GM20431 (cell line): ENCODE measurements at regions not wholly inside any gene's neighbourhood (a gene's known extent, or its start where the extent isn't known, plus 50 kb on each side); places are given as distances from the start of the nearest gene placed in this dataset.

Experiments
- in situ Hi-C: fragments of 300-500 bp; cut with MseI, MboI; formaldehyde crosslinking; loops from one replicate; pipeline ENCODE4 v1.15.0; 2020; ENCODE audit warnings: low sequenced_read_pairs; ENCODE audit not compliant: unreplicated experiment

- in situ Hi-C loops: loop anchor here (25.0 kb wide), 1 partner anchor 810 kb away; no protein-coding TSS in a partner anchor
These were observed 101.1 kb upstream of the IPO5 start for GRCh38 chr13:97852181-97852874.

- in situ Hi-C loops: loop anchor here (25.0 kb wide), 1 partner anchor 809 kb away; no protein-coding TSS in a partner anchor
These were observed 99.9 kb upstream of the IPO5 start for GRCh38 chr13:97853550-97853949.

- in situ Hi-C loops: loop anchor here (25.0 kb wide), 1 partner anchor 807 kb away; no protein-coding TSS in a partner anchor
These were observed 97.7 kb upstream of the IPO5 start for GRCh38 chr13:97855570-97856303.

- in situ Hi-C loops: loop anchor here (25.0 kb wide), 1 partner anchor 806 kb away; no protein-coding TSS in a partner anchor
These were observed 97.2 kb upstream of the IPO5 start for GRCh38 chr13:97856304-97856675.

GRCh38 chr13:97858161-97858560 lies 95.3 kb upstream of the IPO5 start:
- in situ Hi-C loops: loop anchor here (25.0 kb wide), 1 partner anchor 804 kb away; no protein-coding TSS in a partner anchor

GRCh38 chr13:97866346-97866745 lies 87.1 kb upstream of the IPO5 start:
- in situ Hi-C loops: loop anchor here (25.0 kb wide), 1 partner anchor 796 kb away; no protein-coding TSS in a partner anchor

GRCh38 chr13:97866751-97867150 lies 86.7 kb upstream of the IPO5 start:
- in situ Hi-C loops: loop anchor here (25.0 kb wide), 1 partner anchor 796 kb away; no protein-coding TSS in a partner anchor

- in situ Hi-C loops: loop anchor here (25.0 kb wide), 1 partner anchor 789 kb away; no protein-coding TSS in a partner anchor
These were observed 80.1 kb upstream of the IPO5 start for GRCh38 chr13:97873398-97873797.

GRCh38 chr13:97875218-97875617 lies 78.3 kb upstream of the IPO5 start:
- in situ Hi-C loops: no loop called here

GRCh38 chr13:97875911-97876310 lies 77.6 kb upstream of the IPO5 start:
- in situ Hi-C loops: no loop called here

GRCh38 chr13:97878431-97879375 lies 74.8 kb upstream of the IPO5 start:
- in situ Hi-C loops: no loop called here

- in situ Hi-C loops: no loop called here
These were observed 73.7 kb upstream of the IPO5 start for GRCh38 chr13:97879646-97880310.

- in situ Hi-C loops: no loop called here
These were observed 73.2 kb upstream of the IPO5 start for GRCh38 chr13:97880311-97880675.

GRCh38 chr13:97881556-97881955 lies 71.9 kb upstream of the IPO5 start:
- in situ Hi-C loops: no loop called here

- in situ Hi-C loops: no loop called here
These were observed 70.1 kb upstream of the IPO5 start for GRCh38 chr13:97883396-97883795.

GRCh38 chr13:97884707-97885468 lies 68.6 kb upstream of the IPO5 start:
- in situ Hi-C loops: no loop called here

- in situ Hi-C loops: no loop called here
These were observed 67.8 kb upstream of the IPO5 start for GRCh38 chr13:97885641-97886040.

- in situ Hi-C loops: no loop called here
These were observed 63.7 kb upstream of the IPO5 start for GRCh38 chr13:97889803-97890202.

GRCh38 chr13:97890573-97890972 lies 62.9 kb upstream of the IPO5 start:
- in situ Hi-C loops: no loop called here
